22Rv1 (cell line): ENCODE measurements at regions not wholly inside any gene's neighbourhood (a gene's known extent, or its start where the extent isn't known, plus 50 kb on each side); places are given as distances from the start of the nearest gene placed in this dataset.
A peak's percentile ranks its signal among the peaks of the same experiment; 100 is the strongest.

Experiments used
- H3K27ac ChIP-seq: fragments of 450-650 bp; 2 replicates; pipeline ENCODE4 v1.5.1; 2017
- ZFX ChIP-seq: fragments of 450-650 bp; IDR thresholded peaks from 2 replicates; pipeline ENCODE4 v1.6.1; 2017; ENCODE audit warnings: antibody characterized with exemption, borderline replicate concordance
- TF ChIP-seq, protein P1 (sequence below): fragments of 450-650 bp; IDR thresholded peaks from 2 replicates; pipeline ENCODE4 v1.5.1; 2017; ENCODE audit warnings: mild to moderate bottlenecking

GRCh38 chr3:70531838-70532489 lies 219.5 kb upstream of the MDFIC2 start:
- TF ChIP-seq, protein P1, sequence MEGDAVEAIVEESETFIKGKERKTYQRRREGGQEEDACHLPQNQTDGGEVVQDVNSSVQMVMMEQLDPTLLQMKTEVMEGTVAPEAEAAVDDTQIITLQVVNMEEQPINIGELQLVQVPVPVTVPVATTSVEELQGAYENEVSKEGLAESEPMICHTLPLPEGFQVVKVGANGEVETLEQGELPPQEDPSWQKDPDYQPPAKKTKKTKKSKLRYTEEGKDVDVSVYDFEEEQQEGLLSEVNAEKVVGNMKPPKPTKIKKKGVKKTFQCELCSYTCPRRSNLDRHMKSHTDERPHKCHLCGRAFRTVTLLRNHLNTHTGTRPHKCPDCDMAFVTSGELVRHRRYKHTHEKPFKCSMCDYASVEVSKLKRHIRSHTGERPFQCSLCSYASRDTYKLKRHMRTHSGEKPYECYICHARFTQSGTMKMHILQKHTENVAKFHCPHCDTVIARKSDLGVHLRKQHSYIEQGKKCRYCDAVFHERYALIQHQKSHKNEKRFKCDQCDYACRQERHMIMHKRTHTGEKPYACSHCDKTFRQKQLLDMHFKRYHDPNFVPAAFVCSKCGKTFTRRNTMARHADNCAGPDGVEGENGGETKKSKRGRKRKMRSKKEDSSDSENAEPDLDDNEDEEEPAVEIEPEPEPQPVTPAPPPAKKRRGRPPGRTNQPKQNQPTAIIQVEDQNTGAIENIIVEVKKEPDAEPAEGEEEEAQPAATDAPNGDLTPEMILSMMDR = no peak
- no peak for TF ChIP-seq ZFX
- H3K27ac ChIP-seq = no peak overlapping the region

- TF ChIP-seq, protein P1 = peak; percentile 81
- TF ChIP-seq ZFX = no peak
- H3K27ac ChIP-seq = no peak overlapping the region
Measured at GRCh38 chr3:70531063-70531657, 218.7 kb upstream of the MDFIC2 start.

GRCh38 chr3:70530626-70531025 lies 218.2 kb upstream of the MDFIC2 start:
- TF ChIP-seq ZFX = no peak
- TF ChIP-seq, protein P1 = no peak
- H3K27ac ChIP-seq = no peak overlapping the region

GRCh38 chr3:70527026-70527425 lies 214.6 kb upstream of the MDFIC2 start:
- no peak for TF ChIP-seq ZFX
- TF ChIP-seq, protein P1 = no peak

DNA sequence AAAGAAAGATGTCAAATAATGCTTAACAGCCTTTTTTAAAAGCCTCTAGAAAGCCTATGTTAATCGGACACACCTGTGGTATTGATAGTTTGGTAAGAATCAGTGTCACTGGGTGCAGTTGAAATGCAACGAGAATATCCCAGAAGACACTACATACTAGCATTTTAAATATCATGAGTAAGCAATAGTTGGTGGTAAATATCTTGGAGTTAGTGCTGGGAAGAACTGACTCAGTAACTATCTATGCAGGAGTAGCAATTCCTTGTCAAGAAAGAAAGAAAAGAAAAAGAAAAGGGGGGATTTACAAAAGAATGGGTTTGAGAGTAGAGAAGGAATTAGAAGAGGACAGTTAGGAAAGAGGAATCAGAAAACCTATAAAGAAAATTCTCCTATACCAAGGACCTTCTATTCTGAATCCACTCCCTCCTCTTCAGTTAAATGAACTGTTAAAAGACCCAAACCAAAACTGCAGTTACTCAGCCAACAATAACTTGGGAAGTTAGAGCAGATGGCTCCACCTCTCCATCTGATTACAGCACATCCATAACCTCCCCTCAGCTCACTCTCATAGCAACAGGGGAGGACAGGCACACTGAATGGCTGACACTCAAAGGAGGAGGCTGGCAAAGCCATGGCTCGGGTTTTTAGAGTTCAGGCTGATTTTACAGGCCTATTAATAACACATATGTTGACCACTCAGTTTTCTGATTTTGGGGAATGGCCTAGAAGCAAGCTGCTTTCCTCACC lies 207.6 kb upstream of the MDFIC2 start:
- TF ChIP-seq, protein P1 = no peak
- no peak overlapping the region for H3K27ac ChIP-seq

More at GRCh38 chr3:70527026-70527425, 214.6 kb upstream of the MDFIC2 start:
- no peak overlapping the region for H3K27ac ChIP-seq

GRCh38 chr3:70519026-70519425 lies 206.6 kb upstream of the MDFIC2 start:
- TF ChIP-seq ZFX = no peak
- TF ChIP-seq, protein P1 = no peak
- no peak overlapping the region for H3K27ac ChIP-seq

GRCh38 chr3:70518356-70518755 lies 205.9 kb upstream of the MDFIC2 start:
- H3K27ac ChIP-seq = no peak overlapping the region
- TF ChIP-seq, protein P1 = no peak
- TF ChIP-seq ZFX = no peak
